Ishikawa (cell line): ENCODE measurements at regions not wholly inside any gene's neighbourhood (a gene's known extent, or its start where the extent isn't known, plus 50 kb on each side); places are given as distances from the start of the nearest gene placed in this dataset.
A peak's percentile ranks its signal among the peaks of the same experiment; 100 is the strongest.

Experiments
- CEBPB ChIP-seq: IDR thresholded peaks from 2 replicates; pipeline ENCODE4 v1.6.1; 2012
- CREB1 ChIP-seq: IDR thresholded peaks from 2 replicates; pipeline ENCODE4 v1.6.1; 2012; ENCODE audit warnings: low read depth
- EGR1 ChIP-seq: IDR thresholded peaks from 2 replicates; pipeline ENCODE4 v1.6.1; 2012
- EP300 ChIP-seq: IDR thresholded peaks from 2 replicates; pipeline ENCODE4 v1.6.1; 2012; ENCODE audit warnings: borderline replicate concordance
- FOXM1 ChIP-seq: IDR thresholded peaks from 2 replicates; pipeline ENCODE4 v1.6.1; 2012; ENCODE audit warnings: low read depth, borderline replicate concordance
- MAX ChIP-seq: IDR thresholded peaks from 2 replicates; pipeline ENCODE4 v1.6.1; 2012
- NFIC ChIP-seq: IDR thresholded peaks from 2 replicates; pipeline ENCODE4 v1.6.1; 2012
- RAD21 ChIP-seq: IDR thresholded peaks from 2 replicates; pipeline ENCODE4 v1.6.1; 2012; ENCODE audit warnings: low read depth
- TAF1 ChIP-seq: IDR thresholded peaks from 2 replicates; pipeline ENCODE4 v1.6.1; 2012; ENCODE audit warnings: low read depth, mild to moderate bottlenecking
- TCF12 ChIP-seq: IDR thresholded peaks from 2 replicates; pipeline ENCODE4 v1.6.1; 2012; ENCODE audit warnings: low read depth
- TEAD4 ChIP-seq: IDR thresholded peaks from 2 replicates; pipeline ENCODE4 v1.6.1; 2012
- YY1 ChIP-seq: IDR thresholded peaks from 2 replicates; pipeline ENCODE4 v1.6.1; 2012; ENCODE audit warnings: low read depth
- ZBTB7A ChIP-seq: IDR thresholded peaks from 2 replicates; pipeline ENCODE4 v1.6.1; 2012; ENCODE audit warnings: low read depth
- TF ChIP-seq, protein P1 (sequence below): IDR thresholded peaks from 2 replicates; pipeline ENCODE4 v1.6.1; 2012; ENCODE audit warnings: low read depth, mild to moderate bottlenecking
- TF ChIP-seq, protein P2 (sequence below): IDR thresholded peaks from 2 replicates; pipeline ENCODE4 v1.6.1; 2012

DNA sequence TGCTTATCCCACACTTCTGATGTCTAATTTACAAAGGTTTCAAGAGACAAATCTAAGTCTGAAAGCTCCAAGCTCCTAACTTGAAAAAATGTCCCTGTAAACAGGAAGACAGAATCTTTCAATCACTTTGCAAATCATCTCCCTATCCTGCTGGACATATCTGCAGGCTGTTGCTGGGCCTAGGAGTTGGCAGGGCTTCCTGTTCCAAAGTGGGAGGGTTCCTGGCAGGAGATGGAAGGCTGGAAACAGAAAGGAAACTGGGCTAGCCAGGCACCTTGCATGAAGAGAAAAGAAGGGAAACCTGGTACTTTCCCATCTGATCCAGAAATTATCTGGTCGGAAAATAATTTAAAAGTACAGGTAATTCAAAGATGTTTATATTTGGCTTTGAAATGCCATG is 227.3 kb upstream of the IL12A start:
- TF ChIP-seq NFIC (peak; percentile 23; the same call in 1 of the 2 replicates), EGR1 (no peak)

DNA sequence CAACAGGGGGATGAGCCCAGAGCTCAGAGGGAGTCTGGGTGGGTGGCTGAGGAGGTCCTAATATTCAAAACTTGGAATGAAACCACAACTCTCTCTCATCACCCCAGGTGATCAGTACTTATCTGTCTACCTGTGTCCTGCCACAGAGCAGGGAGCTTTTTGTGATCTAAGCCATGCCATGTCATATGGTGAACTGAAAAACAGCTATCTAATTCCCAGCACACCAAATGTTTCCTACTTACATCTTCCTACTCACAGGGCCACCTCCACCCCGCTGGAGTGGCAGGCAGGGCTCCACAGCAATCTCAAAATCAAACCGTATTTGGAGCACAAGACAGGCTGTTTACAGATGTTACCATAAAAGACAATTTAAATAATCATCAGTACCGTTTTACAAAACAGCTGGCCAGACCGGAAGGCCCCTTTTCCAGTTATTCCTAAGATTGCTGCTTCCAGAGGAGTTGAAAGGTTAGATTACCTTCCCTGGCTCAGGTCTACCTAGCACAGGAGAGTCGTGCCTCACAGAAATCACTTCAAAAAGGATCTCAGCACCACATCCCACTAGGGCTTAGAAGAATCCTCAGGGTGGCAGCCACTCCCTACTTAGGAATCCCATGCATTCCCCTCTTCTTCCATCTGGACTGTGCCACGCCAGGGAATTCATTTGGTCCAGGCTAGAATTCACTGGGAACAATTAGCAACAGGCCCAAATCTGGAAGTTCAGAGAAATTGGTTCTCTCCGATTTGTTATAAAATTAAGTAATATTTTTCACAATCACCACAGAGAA is 226.6 kb upstream of the IL12A start:
- TF ChIP-seq EP300 (0 out of 2 replicates have a peak, but pooled peaks have one; percentile 22), NFIC (no peak), RAD21 (peak; percentile 17; the same call in 1 of the 2 replicates), TEAD4 (peak; percentile 89), MAX (no peak)

DNA sequence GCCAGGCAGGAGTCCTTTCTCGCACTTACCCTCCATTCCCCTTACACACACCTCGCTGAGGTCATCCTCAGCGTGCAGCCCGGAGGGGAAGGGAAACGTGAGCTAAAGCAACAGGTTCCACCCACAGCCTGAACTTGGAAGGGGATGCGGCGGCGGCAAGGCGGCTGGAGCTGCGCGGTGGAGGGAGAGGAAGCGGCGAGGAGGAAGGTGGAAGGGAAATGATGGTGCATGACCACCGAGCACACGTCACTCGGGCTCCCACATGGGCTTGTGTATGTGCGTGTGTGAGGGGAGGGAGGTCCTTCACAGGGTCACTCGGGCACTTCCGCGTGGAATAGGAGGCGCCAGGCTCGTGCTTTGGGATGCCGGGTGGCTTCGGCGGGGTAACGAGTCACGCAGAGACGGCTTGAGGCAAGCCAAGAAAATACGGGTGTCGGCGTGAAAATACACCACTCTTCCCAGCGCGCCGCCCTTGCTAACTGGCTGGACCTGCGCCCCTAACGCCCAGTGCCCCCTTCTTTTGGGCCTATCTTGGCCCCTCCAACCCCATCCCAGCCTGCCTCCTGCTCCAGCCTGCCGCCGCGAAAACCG is 225.5 kb upstream of the IL12A start:
- no peak for TF ChIP-seq NFIC
- TF ChIP-seq FOXM1: no peak
- TF ChIP-seq TEAD4: no peak
- TF ChIP-seq, protein P1, sequence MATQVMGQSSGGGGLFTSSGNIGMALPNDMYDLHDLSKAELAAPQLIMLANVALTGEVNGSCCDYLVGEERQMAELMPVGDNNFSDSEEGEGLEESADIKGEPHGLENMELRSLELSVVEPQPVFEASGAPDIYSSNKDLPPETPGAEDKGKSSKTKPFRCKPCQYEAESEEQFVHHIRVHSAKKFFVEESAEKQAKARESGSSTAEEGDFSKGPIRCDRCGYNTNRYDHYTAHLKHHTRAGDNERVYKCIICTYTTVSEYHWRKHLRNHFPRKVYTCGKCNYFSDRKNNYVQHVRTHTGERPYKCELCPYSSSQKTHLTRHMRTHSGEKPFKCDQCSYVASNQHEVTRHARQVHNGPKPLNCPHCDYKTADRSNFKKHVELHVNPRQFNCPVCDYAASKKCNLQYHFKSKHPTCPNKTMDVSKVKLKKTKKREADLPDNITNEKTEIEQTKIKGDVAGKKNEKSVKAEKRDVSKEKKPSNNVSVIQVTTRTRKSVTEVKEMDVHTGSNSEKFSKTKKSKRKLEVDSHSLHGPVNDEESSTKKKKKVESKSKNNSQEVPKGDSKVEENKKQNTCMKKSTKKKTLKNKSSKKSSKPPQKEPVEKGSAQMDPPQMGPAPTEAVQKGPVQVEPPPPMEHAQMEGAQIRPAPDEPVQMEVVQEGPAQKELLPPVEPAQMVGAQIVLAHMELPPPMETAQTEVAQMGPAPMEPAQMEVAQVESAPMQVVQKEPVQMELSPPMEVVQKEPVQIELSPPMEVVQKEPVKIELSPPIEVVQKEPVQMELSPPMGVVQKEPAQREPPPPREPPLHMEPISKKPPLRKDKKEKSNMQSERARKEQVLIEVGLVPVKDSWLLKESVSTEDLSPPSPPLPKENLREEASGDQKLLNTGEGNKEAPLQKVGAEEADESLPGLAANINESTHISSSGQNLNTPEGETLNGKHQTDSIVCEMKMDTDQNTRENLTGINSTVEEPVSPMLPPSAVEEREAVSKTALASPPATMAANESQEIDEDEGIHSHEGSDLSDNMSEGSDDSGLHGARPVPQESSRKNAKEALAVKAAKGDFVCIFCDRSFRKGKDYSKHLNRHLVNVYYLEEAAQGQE: no peak
- TF ChIP-seq TCF12: no peak
- TF ChIP-seq MAX: peak; percentile 22
- TF ChIP-seq, protein P2, sequence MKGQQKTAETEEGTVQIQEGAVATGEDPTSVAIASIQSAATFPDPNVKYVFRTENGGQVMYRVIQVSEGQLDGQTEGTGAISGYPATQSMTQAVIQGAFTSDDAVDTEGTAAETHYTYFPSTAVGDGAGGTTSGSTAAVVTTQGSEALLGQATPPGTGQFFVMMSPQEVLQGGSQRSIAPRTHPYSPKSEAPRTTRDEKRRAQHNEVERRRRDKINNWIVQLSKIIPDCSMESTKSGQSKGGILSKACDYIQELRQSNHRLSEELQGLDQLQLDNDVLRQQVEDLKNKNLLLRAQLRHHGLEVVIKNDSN: 0 out of 2 replicates have a peak, but pooled peaks have one; percentile 21
- 0 out of 2 replicates have a peak, but pooled peaks have one; percentile 1 for TF ChIP-seq RAD21
- TF ChIP-seq EGR1: no peak
- TF ChIP-seq EP300: no peak
- peak; percentile 52; the same call in 1 of the 2 replicates for TF ChIP-seq TAF1
- no peak for TF ChIP-seq CEBPB
- TF ChIP-seq CREB1: no peak
- 0 out of 2 replicates have a peak, but pooled peaks have one; percentile 17 for TF ChIP-seq YY1
- no peak; the same call in 1 of the 2 replicates for TF ChIP-seq ZBTB7A

DNA sequence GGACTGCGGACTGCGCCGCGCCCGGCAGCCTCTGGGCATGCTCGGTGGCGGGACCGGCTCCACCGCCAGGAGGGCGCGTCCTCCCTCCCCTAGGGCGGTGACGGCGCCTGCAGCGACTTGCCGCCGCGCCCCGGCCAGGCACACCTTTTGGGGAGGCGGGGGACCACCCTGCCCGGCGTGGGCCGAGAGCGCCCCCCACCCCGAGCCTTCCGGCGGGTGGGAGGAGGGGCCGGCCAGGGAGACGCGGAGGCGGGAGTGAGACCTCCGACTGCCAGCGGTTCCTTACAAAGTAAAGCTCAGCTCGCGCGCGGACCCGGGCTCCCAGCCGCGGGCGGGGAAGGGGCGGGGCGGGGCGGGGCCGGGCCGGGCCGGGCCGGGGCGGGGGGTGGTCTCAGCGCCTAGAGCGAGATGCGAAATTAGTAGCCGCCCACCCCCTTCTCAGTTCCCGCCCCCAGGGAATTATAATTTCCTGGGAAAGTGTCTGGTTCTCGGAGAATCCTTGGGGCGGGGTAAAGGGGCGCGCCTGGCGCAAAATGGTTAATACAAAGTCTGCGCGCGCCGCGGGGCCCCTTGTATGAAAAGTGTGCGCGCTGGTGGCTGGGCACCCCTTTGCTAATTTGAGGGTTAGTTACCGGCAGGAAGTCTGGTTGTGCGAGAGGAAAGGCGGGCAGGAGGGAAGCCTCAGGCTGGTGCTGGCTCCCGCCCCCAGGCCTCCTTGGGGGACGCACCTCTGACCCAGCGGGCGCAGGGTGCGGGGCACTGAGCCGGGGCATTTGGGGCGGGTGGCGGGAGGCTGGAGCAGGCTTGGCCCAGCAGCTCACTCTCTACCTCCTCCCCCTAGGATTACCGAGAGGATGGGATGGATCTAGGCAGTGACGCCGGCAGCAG is 224.8 kb upstream of the IL12A start:
- TF ChIP-seq MAX: peak; percentile 33; the same call in 1 of the 2 replicates
- peak; percentile 76 for TF ChIP-seq ZBTB7A
- no peak for TF ChIP-seq FOXM1
- no peak for TF ChIP-seq YY1
- TF ChIP-seq, protein P2: no peak
- TF ChIP-seq EGR1: peak; percentile 91
- TF ChIP-seq CREB1: no peak
- TF ChIP-seq TCF12: peak; percentile 20; the same call in 1 of the 2 replicates
- TF ChIP-seq TAF1: peak; percentile 39; the same call in 1 of the 2 replicates
- peak; percentile 41; the same call in 1 of the 2 replicates for TF ChIP-seq NFIC
- TF ChIP-seq, protein P1: no peak
- TF ChIP-seq TEAD4: no peak; the same call in 1 of the 2 replicates
- TF ChIP-seq CEBPB: 0 out of 2 replicates have a peak, but pooled peaks have one; percentile 5
- TF ChIP-seq RAD21: peak; percentile 17; the same call in 1 of the 2 replicates
- peak; percentile 61; the same call in 1 of the 2 replicates for TF ChIP-seq EP300
